ENCODE measurements at regions not wholly inside any gene's neighbourhood (a gene's known extent, or its start where the extent isn't known, plus 50 kb on each side); places are given as distances from the start of the nearest gene placed in this dataset.

- no peak for DNase-seq
Measured at GRCh38 chr1:218526198-218526580, 181.1 kb downstream of the TGFB2 start.

DNA sequence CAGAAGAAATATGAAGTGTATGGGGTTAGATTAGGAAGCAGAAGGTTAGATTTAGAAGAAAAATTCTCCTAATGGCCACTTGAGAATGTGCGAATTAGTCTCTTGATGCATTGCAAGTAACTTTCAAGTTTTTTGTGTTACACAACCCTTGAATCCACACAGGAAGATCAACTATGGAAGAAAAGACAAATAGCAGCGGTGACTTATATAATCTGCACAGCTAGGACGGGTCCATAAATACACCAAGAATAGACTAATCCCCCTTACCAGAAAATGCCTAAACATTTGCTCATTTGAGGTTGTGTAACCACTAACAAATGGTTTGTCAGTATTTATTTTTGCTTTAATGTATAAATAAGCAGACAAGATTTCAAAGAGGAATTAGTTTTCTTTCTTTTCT is 182.6 kb downstream of the TGFB2 start:
- no peak for DNase-seq

- DNase-seq, result no peak
Measured at GRCh38 chr1:218529646-218530300, 184.6 kb downstream of the TGFB2 start.

DNA sequence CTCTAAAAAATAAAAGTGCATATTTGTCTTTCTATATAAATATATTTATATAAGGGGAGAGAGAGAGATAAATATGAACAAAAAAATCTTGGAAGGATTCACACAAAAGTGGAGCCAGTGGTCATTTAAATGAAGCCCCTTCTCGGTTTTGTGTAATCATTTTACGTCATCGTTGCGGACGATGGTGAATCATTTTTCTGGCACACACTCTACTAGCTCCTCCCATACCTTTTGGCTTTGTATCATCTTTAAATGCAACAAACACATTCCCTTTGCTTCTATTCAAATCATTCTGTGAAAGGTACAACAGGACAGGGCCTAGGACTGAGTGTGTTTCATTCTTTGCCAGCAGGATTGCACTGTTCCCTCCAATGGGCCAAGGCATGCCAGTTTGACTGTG is 186.8 kb downstream of the TGFB2 start:
- no peak for DNase-seq

DNA sequence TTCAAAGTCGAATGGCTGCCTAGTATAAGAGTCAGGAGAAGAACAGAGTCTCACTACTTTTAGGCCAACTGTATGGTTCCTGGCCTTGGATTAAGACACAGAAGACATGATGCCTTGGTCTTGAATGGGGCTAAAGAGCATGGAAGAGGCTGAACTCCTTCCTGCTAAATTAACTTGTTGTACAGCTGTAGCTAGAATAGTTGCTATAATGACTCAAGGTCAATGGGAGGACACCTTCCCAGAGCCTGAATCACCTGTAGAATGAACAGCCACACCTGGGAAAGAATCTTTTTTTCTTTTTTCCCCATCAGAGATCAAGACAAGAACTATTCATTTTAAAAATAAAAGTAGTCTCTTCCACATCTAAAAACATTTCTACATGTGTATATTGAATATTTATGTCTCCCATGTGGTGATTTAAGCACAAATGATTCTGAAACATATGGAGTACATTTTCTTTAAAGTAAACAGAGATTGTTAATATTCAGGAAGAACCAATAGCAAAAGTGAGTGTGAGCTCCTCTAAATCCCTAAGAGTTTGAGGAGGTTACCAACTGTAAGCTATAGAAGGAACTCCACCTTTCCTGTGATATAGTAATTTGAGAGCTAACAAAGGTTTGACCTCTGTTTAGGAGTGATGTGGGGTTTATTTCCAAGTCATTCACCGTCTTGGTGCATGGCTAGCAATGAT is 191.3 kb downstream of the TGFB2 start:
- no peak for DNase-seq

- DNase-seq, result no peak
Measured at GRCh38 chr1:218537122-218537913, 192.2 kb downstream of the TGFB2 start.

DNA sequence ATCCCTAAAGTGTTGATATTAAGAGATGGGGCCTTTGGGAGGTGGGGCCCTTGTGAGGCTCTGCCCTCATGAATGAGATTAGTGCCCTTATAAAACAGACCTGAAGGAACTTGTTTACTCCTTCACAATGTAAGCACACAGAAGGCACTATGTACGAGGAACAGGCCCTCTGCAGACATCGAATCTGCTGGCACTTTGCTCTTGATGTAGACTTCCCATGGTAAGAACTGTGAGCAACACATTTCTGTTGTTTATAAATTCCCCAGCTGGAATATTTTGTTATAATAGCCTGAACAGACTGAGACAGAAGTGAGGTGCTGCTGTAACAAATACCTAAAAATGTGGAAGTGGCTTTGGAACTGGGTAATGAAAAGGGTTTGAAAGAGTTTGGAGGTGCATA is 193.2 kb downstream of the TGFB2 start:
- no peak for DNase-seq

GRCh38 chr1:218546314-218546713 is 201.2 kb downstream of the TGFB2 start:
- no peak for DNase-seq

- DNase-seq, result peak; percentile 62
Measured at GRCh38 chr1:218547957-218548730, 203.0 kb downstream of the TGFB2 start.

DNA sequence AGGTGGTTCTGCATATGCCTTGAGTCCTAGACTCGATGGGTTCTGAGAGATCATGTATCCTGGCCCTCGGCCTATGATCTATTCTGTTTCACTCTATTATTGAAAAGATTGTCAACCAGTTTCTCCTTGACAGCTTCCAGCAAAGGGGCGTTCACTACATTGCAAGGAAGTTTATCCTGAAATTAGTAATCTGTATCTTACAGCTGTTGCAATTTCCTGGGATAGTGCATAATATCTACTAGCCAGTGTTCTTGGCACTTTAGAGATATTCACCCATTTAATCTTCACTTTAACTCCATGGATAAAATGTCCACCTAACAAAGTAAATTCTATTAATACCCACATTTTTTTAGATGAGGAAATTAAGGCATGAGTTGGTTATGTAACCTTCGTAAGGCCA is 203.6 kb downstream of the TGFB2 start:
- DNase-seq, result no peak

DNA sequence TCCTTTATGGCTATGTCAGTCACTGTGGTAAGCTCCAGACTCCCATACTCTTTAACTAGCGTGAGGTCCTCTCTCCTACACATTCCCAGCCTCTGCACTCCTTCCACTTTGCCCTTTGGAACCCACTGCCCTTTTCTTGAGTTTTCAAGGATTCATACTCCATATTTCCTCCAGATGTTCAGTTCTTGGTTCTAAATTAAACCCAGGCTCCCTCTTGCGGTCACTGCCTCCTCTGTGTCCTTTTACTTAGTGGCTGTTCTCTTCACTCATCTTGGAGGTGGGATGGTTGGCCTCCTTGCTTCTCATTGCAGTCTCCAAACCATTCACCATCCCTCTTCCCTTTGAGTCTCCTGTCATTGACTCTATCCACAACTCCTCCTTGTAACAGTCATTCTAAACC is 208.1 kb downstream of the TGFB2 start:
- DNase-seq, result no peak

DNA sequence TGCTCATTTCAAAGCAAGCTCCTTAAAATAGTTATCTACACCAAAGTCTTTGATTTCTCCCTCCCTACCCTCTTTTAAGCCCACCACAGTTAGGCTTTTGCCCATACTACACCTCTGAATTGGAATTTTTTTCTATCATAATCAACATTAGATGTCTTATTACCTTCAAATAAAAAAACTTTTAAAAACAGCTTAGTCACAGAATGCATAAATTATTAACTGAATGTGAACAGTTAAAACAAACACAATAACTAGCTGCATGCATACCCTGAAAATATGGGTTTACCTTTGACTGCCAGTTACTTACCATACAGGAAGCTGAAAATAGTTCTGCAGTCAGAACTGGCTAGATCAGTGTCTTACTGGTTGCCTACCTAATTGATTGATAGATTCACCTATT is 210.9 kb downstream of the TGFB2 start:
- DNase-seq, result no peak

GRCh38 chr1:218557731-218558130 is 212.6 kb downstream of the TGFB2 start:
- DNase-seq, result no peak

DNA sequence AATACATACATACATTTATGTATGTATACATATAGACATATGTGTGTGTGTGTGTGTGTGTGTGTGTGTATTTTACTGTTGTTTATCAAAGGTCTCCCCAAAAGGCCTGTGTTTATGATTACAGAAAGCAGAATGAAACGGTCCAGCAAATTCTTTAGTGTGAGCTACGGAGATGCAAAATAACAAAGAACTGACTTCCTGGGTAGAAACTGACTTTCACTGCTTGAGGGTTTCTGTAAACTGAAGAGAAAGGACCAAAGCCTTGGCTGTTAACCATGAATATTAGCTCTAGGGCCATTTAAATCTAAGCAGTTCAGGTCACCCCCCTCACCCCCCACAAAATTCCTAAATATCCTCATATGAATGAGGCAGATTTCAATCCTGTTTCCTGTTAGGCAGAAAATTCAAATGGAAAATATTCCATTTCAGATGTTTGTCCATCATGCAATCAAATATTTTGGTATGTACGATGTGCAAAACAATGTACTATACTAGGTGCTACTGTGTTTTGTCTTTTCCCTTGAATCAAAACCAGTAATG is 213.2 kb downstream of the TGFB2 start:
- no peak for DNase-seq

DNA sequence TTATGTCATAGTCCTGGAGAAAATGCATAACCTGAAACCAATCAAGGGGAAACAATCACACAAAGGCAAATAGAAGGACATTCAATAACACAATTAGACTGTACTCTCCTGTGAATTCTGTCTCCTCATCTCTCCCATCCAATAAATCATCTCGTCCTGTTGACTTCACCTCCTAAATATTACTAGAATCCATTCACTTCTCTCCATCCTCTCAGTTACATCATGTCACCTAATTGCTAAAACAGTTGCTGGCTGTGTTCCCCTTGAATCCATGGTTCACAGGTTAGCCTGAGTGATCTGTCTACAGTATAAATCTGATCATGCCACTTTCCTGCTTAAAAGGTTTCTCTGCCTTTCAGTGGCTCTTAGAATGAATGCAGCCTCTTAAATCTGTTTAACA is 220.2 kb downstream of the TGFB2 start:
- DNase-seq, result no peak

DNA sequence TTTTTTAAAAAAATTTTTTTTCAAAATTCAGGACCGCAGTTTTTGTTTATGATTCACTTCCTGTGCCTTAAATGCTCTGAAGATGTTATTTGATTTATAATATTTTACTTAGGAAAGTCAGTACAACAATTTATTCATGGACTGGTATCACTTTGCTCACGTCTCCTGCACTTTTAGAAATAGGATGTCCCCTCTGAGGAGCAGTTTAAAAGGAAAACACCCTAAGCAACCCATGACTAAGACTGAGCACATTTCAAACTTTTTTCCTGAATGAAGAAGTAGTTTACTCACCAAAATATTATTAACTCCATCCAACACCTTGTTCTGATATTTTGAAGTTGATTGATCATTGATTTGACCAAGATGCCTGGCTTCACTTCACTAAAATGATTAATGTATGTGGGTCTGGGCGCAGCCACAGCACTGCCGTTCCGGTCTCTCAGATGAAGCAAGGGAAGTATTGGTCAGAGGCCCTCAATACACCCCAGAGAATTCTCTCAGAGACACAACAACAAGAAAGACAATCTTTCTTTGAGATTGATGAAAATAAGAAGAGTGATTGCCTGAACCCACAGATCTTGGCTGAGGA is 223.9 kb downstream of the TGFB2 start:
- DNase-seq, result no peak

DNA sequence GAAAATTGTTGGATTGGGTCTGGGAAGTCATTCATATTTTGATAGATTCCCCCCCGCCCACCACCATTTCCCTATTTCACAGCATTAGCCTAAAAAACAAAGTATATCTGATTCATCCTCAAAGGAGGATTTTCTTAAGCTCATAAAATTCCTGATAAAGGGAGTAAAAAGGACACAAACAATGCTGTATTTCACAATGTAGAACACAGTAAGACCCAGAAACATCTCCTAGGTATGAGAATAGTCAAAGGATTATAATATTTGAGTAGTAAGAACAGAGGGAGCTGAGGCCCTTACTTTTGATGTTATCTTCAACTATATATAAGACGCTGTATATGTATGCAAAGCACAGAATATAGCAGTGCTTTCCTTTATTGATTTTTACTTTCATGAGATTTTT is 225.3 kb downstream of the TGFB2 start:
- no peak for DNase-seq

- DNase-seq, result no peak
Measured at GRCh38 chr1:218571491-218571890, 226.4 kb downstream of the TGFB2 start.

DNA sequence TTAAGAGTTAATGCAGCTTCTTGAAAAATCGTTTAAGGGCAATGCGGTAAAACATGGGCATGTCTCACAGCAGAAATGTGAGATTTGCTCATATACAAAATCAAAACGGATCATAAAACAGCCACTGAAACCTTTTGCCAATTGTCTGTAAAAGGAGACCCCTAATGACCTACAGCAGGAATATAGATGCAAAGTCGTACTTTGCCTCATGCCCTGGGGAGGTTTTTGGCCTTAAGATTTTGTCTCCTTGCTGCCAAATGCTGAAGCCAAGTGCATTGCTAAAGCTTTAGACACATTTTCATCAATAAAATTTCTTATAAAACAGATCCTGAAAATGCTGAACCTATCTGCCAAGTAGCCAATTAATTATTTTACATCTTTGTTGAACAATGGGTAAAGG is 226.9 kb downstream of the TGFB2 start:
- no peak for DNase-seq

- no peak for DNase-seq
Measured at GRCh38 chr1:218573925-218574324, 228.8 kb downstream of the TGFB2 start.

DNA sequence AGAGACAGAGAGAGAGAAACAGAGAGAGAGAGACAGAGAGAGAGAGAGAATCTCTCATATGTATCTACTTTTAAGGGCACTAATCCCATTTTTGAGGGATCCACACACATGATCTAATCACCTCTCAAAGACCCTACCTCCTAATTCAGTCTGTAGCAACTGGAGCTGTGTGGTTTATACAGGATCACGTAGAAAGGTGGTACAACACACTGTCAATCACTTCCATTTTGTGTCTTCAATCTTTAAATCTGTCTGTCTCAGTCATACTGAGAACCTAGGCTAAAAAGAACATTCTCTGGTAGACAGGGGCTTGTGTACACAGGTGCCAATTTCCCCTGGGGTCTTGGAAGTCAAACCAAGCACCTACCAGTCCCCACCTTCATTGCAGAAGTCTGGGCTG is 229.9 kb downstream of the TGFB2 start:
- no peak for DNase-seq

DNA sequence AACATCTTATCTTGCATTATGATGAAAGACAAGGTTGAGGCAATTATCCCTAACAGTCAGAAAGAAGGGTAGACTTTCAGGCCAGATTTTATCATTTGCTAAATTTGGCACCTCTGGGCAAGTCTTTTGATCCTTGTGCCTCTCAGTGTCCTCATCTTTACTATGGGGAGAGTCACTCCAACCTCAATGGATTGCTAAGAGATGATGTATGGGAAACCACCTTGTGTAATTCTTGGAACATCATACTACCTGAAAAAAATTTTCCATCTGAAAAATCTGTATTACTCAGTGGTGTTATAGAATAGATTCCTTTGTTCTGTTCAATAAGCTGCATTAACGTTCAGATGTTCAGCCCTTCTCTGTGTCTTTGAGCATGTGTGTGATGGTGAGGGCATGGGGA is 230.7 kb downstream of the TGFB2 start:
- DNase-seq, result no peak

GRCh38 chr1:218582646-218583045 is 237.5 kb downstream of the TGFB2 start:
- DNase-seq, result no peak
